HEK293 (cell line): ENCODE measurements at regions not wholly inside any gene's neighbourhood (a gene's known extent, or its start where the extent isn't known, plus 50 kb on each side); places are given as distances from the start of the nearest gene placed in this dataset.

Source experiments
- CTCF ChIA-PET: fragments of 350-600 bp; formaldehyde crosslinking; extraction: SDS; loops from one replicate; lab custom pipeline; 2021; ENCODE audit warnings: antibody characterized with exemption; lab: Yijun Ruan, JAX
- POLR2A ChIA-PET: fragments of 300-600 bp; formaldehyde crosslinking; extraction: SDS; loops from one replicate; lab custom pipeline; 2020; ENCODE audit warnings: antibody characterized with exemption, inconsistent platforms; lab: Yijun Ruan, JAX
- H3K27ac ChIP-seq: fragments of 200-500 bp; sonication (Bioruptor generic); 2 replicates; pipeline ENCODE4 v1.5.1; 2014; ENCODE audit warnings: low read depth, low read length, control low read depth, inconsistent platforms; ENCODE audit errors: extremely low read depth
- H3K36me3 ChIP-seq, 2 experiments: fragments of 200-500 bp in 1 of 2; sonication (Bioruptor generic) in 1 of 2; 1 replicate in 1 of 2; 2 replicates in 1 of 2; pipeline ENCODE4 v1.5.1; 2014 to 2017; ENCODE audit warnings: inconsistent platforms in 2 of 2, low read length in 2 of 2; ENCODE audit not compliant: control insufficient read depth in 2 of 2, insufficient read depth in 1 of 2
- H3K4me1 ChIP-seq: fragments of 200-500 bp; sonication (Bioruptor generic); 2 replicates; pipeline ENCODE4 v1.5.1; 2014; ENCODE audit warnings: mild to moderate bottlenecking, low read length, inconsistent platforms; ENCODE audit not compliant: control insufficient read depth, insufficient read depth
- H3K4me3 ChIP-seq: 2 replicates; pipeline ENCODE4 v1.5.1; 2011; ENCODE audit warnings: low read depth, mild to moderate bottlenecking, control low read depth, low read length, moderate library complexity
- H3K9me3 ChIP-seq: fragments of 200-500 bp; sonication (Bioruptor generic); 2 replicates; pipeline ENCODE4 v1.5.1; 2014; ENCODE audit warnings: low read depth, low read length, inconsistent platforms; ENCODE audit not compliant: control insufficient read depth, insufficient read depth
- HOXC10 ChIP-seq: sonication (generic); formaldehyde crosslinking; IDR thresholded peaks from 2 replicates; pipeline ENCODE4 v1.8.1; 2023; ENCODE audit warnings: mild to moderate bottlenecking, missing genetic modification reagents
- IKZF3 ChIP-seq: fragments of 450-650 bp; IDR thresholded peaks from 2 replicates; pipeline ENCODE4 v1.5.0; 2018; ENCODE audit warnings: missing biosample characterization, mild to moderate bottlenecking, missing genetic modification characterization, moderate library complexity
- KLF16 ChIP-seq: fragments of 450-650 bp; formaldehyde crosslinking; IDR thresholded peaks from 2 replicates; pipeline ENCODE4 v1.5.1; 2017; ENCODE audit warnings: missing biosample characterization, missing genetic modification characterization
- OSR2 ChIP-seq: fragments of 450-650 bp; formaldehyde crosslinking; IDR thresholded peaks from 2 replicates; pipeline ENCODE4 v1.5.1; 2016; ENCODE audit warnings: missing biosample characterization, missing genetic modification characterization
- SP3 ChIP-seq: fragments of 450-650 bp; formaldehyde crosslinking; IDR thresholded peaks from 2 replicates; pipeline ENCODE4 v1.5.1; 2016; ENCODE audit warnings: missing biosample characterization, missing genetic modification characterization
- ZNF133 ChIP-seq: fragments of 450-650 bp; formaldehyde crosslinking; IDR thresholded peaks from 2 replicates; pipeline ENCODE4 v1.5.1; 2016; ENCODE audit warnings: missing biosample characterization, missing genetic modification characterization
- ZNF140 ChIP-seq: fragments of 450-650 bp; formaldehyde crosslinking; IDR thresholded peaks from 2 replicates; pipeline ENCODE4 v1.5.1; 2016; ENCODE audit warnings: missing biosample characterization, missing genetic modification characterization
- ZNF157 ChIP-seq: fragments of 450-650 bp; formaldehyde crosslinking; IDR thresholded peaks from 2 replicates; pipeline ENCODE4 v1.5.1; 2016; ENCODE audit warnings: missing biosample characterization, missing genetic modification characterization
- ZNF2 ChIP-seq: fragments of 450-650 bp; formaldehyde crosslinking; IDR thresholded peaks from 2 replicates; pipeline ENCODE4 v1.5.1; 2016; ENCODE audit warnings: missing biosample characterization, missing genetic modification characterization
- ZNF202 ChIP-seq: fragments of 450-650 bp; formaldehyde crosslinking; IDR thresholded peaks from 2 replicates; pipeline ENCODE4 v1.5.1; 2016; ENCODE audit warnings: missing biosample characterization, missing genetic modification characterization, borderline replicate concordance
- ZNF221 ChIP-seq: fragments of 450-650 bp; formaldehyde crosslinking; IDR thresholded peaks from 2 replicates; pipeline ENCODE4 v1.5.1; 2017; ENCODE audit warnings: missing biosample characterization, missing genetic modification characterization, borderline replicate concordance
- ZNF292 ChIP-seq: fragments of 450-650 bp; formaldehyde crosslinking; IDR thresholded peaks from 2 replicates; pipeline ENCODE4 v1.5.1; 2016; ENCODE audit warnings: low read depth, missing biosample characterization, missing genetic modification characterization, borderline replicate concordance
- ZNF404 ChIP-seq: fragments of 450-650 bp; formaldehyde crosslinking; IDR thresholded peaks from 2 replicates; pipeline ENCODE4 v1.5.1; 2017; ENCODE audit warnings: missing biosample characterization, missing genetic modification characterization
- ZNF501 ChIP-seq: fragments of 450-650 bp; formaldehyde crosslinking; IDR thresholded peaks from 2 replicates; pipeline ENCODE4 v1.5.1; 2016; ENCODE audit warnings: missing biosample characterization, missing genetic modification characterization
- ZNF529 ChIP-seq: fragments of 450-650 bp; formaldehyde crosslinking; IDR thresholded peaks from 2 replicates; pipeline ENCODE4 v1.5.1; 2017; ENCODE audit warnings: missing genetic modification characterization, missing biosample characterization; ENCODE audit not compliant: insufficient replicate concordance
- ZNF548 ChIP-seq: fragments of 450-650 bp; formaldehyde crosslinking; IDR thresholded peaks from 2 replicates; pipeline ENCODE4 v1.5.1; 2016; ENCODE audit warnings: missing biosample characterization, missing genetic modification characterization
- ZNF629 ChIP-seq: fragments of 450-650 bp; formaldehyde crosslinking; IDR thresholded peaks from 2 replicates; pipeline ENCODE4 v1.5.1; 2017; ENCODE audit warnings: missing biosample characterization, missing genetic modification characterization
- ZNF791 ChIP-seq: fragments of 450-650 bp; formaldehyde crosslinking; IDR thresholded peaks from 2 replicates; pipeline ENCODE4 v1.5.1; 2016; ENCODE audit warnings: missing biosample characterization, missing genetic modification characterization
- ZNF830 ChIP-seq: fragments of 450-650 bp; IDR thresholded peaks from 2 replicates; pipeline ENCODE4 v1.5.0; 2018; ENCODE audit warnings: missing biosample characterization, missing genetic modification characterization, low read depth, mild to moderate bottlenecking, moderate library complexity
- TF ChIP-seq, protein P1 (sequence below): fragments of 450-650 bp; formaldehyde crosslinking; IDR thresholded peaks from 2 replicates; pipeline ENCODE4 v1.5.1; 2016; ENCODE audit warnings: missing biosample characterization, missing genetic modification characterization
- TF ChIP-seq, protein P2 (sequence below): fragments of 450-650 bp; formaldehyde crosslinking; IDR thresholded peaks from 2 replicates; pipeline ENCODE4 v1.5.1; 2016; ENCODE audit warnings: missing biosample characterization, missing genetic modification characterization
- TF ChIP-seq, protein P3 (sequence below): fragments of 450-650 bp; formaldehyde crosslinking; IDR thresholded peaks from 2 replicates; pipeline ENCODE4 v1.5.1; 2016; ENCODE audit warnings: missing biosample characterization, missing genetic modification characterization
- TF ChIP-seq, protein P4 (sequence below): fragments of 450-650 bp; formaldehyde crosslinking; IDR thresholded peaks from 2 replicates; pipeline ENCODE4 v1.5.0; 2017; ENCODE audit warnings: missing biosample characterization, missing genetic modification characterization, borderline replicate concordance

DNA sequence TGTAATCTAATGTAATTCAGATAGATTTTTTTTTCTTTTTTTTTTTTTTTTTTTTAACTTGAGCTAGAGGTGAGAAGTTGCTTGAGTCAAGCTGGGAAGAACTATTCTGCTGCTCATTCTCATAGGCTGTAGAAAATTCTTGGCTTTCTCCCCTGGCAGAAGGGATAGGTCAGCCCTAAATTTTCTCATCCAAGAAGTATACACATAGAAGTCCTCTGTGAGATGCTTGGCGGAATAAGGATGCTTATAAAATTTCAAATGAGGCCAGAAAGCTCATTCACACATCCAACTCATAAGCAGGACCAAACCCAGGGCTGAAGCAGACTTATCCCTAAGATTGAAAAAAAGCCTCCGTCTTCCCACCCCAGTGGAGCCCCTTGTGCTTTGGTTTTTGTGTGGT, 572.5 kb downstream of the SQOR start (continued):
- TF ChIP-seq, protein P1, sequence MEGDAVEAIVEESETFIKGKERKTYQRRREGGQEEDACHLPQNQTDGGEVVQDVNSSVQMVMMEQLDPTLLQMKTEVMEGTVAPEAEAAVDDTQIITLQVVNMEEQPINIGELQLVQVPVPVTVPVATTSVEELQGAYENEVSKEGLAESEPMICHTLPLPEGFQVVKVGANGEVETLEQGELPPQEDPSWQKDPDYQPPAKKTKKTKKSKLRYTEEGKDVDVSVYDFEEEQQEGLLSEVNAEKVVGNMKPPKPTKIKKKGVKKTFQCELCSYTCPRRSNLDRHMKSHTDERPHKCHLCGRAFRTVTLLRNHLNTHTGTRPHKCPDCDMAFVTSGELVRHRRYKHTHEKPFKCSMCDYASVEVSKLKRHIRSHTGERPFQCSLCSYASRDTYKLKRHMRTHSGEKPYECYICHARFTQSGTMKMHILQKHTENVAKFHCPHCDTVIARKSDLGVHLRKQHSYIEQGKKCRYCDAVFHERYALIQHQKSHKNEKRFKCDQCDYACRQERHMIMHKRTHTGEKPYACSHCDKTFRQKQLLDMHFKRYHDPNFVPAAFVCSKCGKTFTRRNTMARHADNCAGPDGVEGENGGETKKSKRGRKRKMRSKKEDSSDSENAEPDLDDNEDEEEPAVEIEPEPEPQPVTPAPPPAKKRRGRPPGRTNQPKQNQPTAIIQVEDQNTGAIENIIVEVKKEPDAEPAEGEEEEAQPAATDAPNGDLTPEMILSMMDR = no peak
- TF ChIP-seq ZNF830 (tag by site-specific recombination) (no peak), KLF16 (tag by site-specific recombination) (no peak), ZNF529 (tag by site-specific recombination) (no peak), ZNF202 (tag by site-specific recombination) (no peak)
- TF ChIP-seq, all 188 proteins: peak for 0

DNA sequence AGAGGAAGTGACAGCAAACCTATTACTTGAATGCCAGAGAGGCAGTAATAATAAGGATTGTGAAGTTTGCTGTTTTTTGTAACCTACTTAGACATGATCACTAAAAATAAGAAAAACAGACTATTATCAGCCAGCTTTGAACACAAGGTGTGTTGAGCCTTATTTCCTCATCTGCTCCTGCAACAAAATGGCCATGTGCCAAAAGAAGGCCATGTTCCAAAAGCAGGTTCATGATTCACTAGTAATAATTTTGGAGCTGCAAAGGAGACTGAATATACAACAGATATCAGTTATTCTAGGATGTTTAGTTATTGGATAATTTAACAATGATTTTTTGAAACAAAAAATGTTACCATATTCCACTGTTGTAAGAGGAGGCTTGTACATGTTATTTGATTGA, 578.7 kb downstream of the SQOR start:
- H3K4me1 ChIP-seq = no peaks in the 10 kb centered on the region
- H3K4me3 ChIP-seq = no peak overlapping the region
- no peak overlapping the region for H3K27ac ChIP-seq
- no peaks in the 10 kb centered on the region for H3K9me3 ChIP-seq
- TF ChIP-seq ZNF791 (tag by site-specific recombination) (no peak), HOXC10 (CRISPR knock-in tag) (no peak), ZNF501 (tag by site-specific recombination) (no peak), OSR2 (tag by site-specific recombination) (no peak), ZNF548 (tag by site-specific recombination) (no peak)
- TF ChIP-seq, protein P2, sequence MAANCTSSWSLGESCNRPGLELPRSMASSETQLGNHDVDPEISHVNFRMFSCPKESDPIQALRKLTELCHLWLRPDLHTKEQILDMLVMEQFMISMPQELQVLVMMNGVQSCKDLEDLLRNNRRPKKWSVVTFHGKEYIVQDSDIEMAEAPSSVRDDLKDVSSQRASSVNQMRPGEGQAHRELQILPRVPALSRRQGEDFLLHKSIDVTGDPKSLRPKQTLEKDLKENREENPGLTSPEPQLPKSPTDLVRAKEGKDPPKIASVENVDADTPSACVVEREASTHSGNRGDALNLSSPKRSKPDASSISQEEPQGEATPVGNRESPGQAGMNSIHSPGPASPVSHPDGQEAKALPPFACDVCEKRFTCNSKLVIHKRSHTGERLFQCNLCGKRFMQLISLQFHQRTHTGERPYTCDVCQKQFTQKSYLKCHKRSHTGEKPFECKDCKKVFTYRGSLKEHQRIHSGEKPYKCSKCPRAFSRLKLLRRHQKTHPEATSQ (tag by site-specific recombination) = no peak
- TF ChIP-seq, protein P1 = no peak
- TF ChIP-seq, protein P3, sequence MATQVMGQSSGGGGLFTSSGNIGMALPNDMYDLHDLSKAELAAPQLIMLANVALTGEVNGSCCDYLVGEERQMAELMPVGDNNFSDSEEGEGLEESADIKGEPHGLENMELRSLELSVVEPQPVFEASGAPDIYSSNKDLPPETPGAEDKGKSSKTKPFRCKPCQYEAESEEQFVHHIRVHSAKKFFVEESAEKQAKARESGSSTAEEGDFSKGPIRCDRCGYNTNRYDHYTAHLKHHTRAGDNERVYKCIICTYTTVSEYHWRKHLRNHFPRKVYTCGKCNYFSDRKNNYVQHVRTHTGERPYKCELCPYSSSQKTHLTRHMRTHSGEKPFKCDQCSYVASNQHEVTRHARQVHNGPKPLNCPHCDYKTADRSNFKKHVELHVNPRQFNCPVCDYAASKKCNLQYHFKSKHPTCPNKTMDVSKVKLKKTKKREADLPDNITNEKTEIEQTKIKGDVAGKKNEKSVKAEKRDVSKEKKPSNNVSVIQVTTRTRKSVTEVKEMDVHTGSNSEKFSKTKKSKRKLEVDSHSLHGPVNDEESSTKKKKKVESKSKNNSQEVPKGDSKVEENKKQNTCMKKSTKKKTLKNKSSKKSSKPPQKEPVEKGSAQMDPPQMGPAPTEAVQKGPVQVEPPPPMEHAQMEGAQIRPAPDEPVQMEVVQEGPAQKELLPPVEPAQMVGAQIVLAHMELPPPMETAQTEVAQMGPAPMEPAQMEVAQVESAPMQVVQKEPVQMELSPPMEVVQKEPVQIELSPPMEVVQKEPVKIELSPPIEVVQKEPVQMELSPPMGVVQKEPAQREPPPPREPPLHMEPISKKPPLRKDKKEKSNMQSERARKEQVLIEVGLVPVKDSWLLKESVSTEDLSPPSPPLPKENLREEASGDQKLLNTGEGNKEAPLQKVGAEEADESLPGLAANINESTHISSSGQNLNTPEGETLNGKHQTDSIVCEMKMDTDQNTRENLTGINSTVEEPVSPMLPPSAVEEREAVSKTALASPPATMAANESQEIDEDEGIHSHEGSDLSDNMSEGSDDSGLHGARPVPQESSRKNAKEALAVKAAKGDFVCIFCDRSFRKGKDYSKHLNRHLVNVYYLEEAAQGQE = no peak
- CTCF ChIA-PET = interaction anchor here (0.6 kb wide), 1 partner anchor 416 kb away, joined by 3 read pairs; no protein-coding TSS in a partner anchor
- POLR2A ChIA-PET = no interaction called here
- no peaks in the 10 kb centered on the region for H3K36me3 ChIP-seq

DNA sequence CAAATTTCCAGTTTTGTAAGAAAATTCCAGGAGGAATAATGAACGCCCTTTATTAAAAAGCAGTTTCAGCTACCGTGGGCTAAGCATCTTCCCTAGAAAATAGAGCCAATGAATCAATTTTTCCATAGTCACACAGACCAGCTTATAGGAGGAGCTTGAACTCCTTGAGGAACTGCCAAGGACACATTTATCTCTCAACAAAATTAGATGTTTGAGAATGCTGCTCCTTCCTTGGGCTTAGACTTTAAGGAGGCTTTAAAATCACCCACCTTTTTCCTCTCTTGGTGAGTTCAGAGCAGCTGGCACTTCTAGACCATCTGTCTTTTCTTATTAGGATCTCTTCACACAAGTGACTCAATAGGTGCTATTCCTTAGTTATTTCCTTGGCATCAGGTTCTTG, 588.0 kb downstream of the SQOR start:
- Histone ChIP-seq H3K27ac (no peak overlapping the region), H3K4me1 (no peaks in the 10 kb centered on the region), H3K4me3 (no peak overlapping the region), H3K9me3 (no peaks in the 10 kb centered on the region), H3K36me3 (no peaks in the 10 kb centered on the region)
- POLR2A ChIA-PET = no interaction called here
- CTCF ChIA-PET = interaction anchor here (0.6 kb wide), 1 partner anchor 85 kb away, joined by 3 read pairs; no protein-coding TSS in a partner anchor
- TF ChIP-seq ZNF221 (tag by site-specific recombination) = no peak
- no peak for TF ChIP-seq IKZF3
- TF ChIP-seq ZNF133 = no peak
- no peak for TF ChIP-seq ZNF140
- no peak for TF ChIP-seq SP3
- TF ChIP-seq ZNF2 (tag by site-specific recombination) = no peak
- TF ChIP-seq, protein P4, sequence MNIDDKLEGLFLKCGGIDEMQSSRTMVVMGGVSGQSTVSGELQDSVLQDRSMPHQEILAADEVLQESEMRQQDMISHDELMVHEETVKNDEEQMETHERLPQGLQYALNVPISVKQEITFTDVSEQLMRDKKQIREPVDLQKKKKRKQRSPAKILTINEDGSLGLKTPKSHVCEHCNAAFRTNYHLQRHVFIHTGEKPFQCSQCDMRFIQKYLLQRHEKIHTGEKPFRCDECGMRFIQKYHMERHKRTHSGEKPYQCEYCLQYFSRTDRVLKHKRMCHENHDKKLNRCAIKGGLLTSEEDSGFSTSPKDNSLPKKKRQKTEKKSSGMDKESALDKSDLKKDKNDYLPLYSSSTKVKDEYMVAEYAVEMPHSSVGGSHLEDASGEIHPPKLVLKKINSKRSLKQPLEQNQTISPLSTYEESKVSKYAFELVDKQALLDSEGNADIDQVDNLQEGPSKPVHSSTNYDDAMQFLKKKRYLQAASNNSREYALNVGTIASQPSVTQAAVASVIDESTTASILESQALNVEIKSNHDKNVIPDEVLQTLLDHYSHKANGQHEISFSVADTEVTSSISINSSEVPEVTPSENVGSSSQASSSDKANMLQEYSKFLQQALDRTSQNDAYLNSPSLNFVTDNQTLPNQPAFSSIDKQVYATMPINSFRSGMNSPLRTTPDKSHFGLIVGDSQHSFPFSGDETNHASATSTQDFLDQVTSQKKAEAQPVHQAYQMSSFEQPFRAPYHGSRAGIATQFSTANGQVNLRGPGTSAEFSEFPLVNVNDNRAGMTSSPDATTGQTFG = no peak
- TF ChIP-seq ZNF157 (tag by site-specific recombination) = no peak
- no peak for TF ChIP-seq ZNF404 (tag by site-specific recombination)
- no peak for TF ChIP-seq ZNF202 (tag by site-specific recombination)
- no peak for TF ChIP-seq ZNF629
- TF ChIP-seq ZNF292 (tag by site-specific recombination) = no peak
